K562 (cell line): ENCODE measurements at regions not wholly inside any gene's neighbourhood (a gene's known extent, or its start where the extent isn't known, plus 50 kb on each side); places are given as distances from the start of the nearest gene placed in this dataset.

Experiments
- ATAC-seq: fragments of 200-7000 bp; cut with Tn5 transposase; 3 replicates; pipeline ENCODE4 v1.9.1; 2020; ENCODE audit warnings: moderate library complexity
- BruUV-seq: library from RNA; stranded (reverse); fragments of 400-500 nt; replicated peaks from 2 replicates; lab custom pipeline; 2021; lab: Mats Ljungman, UMichigan
- CTCF ChIA-PET: fragments of 300-600 bp; formaldehyde crosslinking; extraction: SDS; loops from one replicate; lab custom pipeline; 2021; ENCODE audit warnings: low intra/inter-chr PET ratio; lab: Yijun Ruan, JAX
- POLR2A ChIA-PET: fragments of 300-600, 350-650 bp; sonication (Branson Sonifier 250); formaldehyde crosslinking; extraction: SDS; loops from one replicate; lab custom pipeline; 2021; ENCODE audit warnings: antibody characterized with exemption, inconsistent platforms; lab: Yijun Ruan, JAX
- DNase-seq, 4 experiments: peaks; one replicate each; pipeline versions ENCODE4 v3.0.0 to v3.0.0-alpha.2; 2011 to 2018; ENCODE audit warnings: low spot score in 3 of 4, mixed read lengths in 3 of 4; ENCODE audit errors: extremely low read depth in 1 of 4
- FAIRE-seq: peaks from 2 replicates; lab custom pipeline; 2011; peaks lifted over from hg19 to GRCh38; lab: Jason Lieb, UNC
- H2AFZ ChIP-seq: 2 replicates; pipeline ENCODE4 v1.6.0; 2011; ENCODE audit warnings: low read depth, low read length, control low read depth, inconsistent platforms
- H3K27ac ChIP-seq: fragments of 200-600 bp; 3 replicates; pipeline ENCODE4 v1.8.0; 2011; ENCODE audit warnings: low read depth, mild to moderate bottlenecking, control low read depth, inconsistent platforms, low read length, moderate library complexity, mixed read lengths; ENCODE audit errors: extremely low read depth
- H3K27me3 ChIP-seq, 2 experiments: fragments of 300-600 bp in 1 of 2; 2 replicates in 1 of 2; 3 replicates in 1 of 2; pipeline versions ENCODE4 v1.6.0 to v1.8.0; 2011; ENCODE audit warnings: inconsistent platforms in 2 of 2, low read length in 2 of 2, mild to moderate bottlenecking in 1 of 2, mixed read lengths in 1 of 2, moderate library complexity in 1 of 2; ENCODE audit not compliant: control insufficient read depth in 2 of 2, insufficient read depth in 2 of 2
- H3K36me3 ChIP-seq: fragments of 300-600 bp; 3 replicates; pipeline ENCODE4 v1.8.0; 2011; ENCODE audit warnings: mild to moderate bottlenecking, low read length, inconsistent platforms; ENCODE audit not compliant: control insufficient read depth, insufficient read depth
- H3K4me1 ChIP-seq, 2 experiments: fragments of 200-600 bp in 1 of 2; replicated peaks in 1 of 2; 2 replicates in 1 of 2; 3 replicates in 1 of 2; pipeline versions ENCODE4 v1.5.1 to v1.8.0; 2011; ENCODE audit warnings: inconsistent platforms in 2 of 2, low read length in 2 of 2, mild to moderate bottlenecking in 1 of 2, mixed read lengths in 1 of 2, moderate library complexity in 1 of 2; ENCODE audit not compliant: control insufficient read depth in 2 of 2, insufficient read depth in 2 of 2
- H3K4me2 ChIP-seq: 2 replicates; pipeline ENCODE4 v1.6.1; 2011; ENCODE audit warnings: low read length, control low read depth, inconsistent platforms, mixed read lengths; ENCODE audit not compliant: insufficient read depth
- H3K4me3 ChIP-seq: fragments of 200-600 bp; sonication (generic), shearing (Covaris generic); 2 replicates; pipeline ENCODE4 v1.5.1; 2016; ENCODE audit warnings: control low read depth, inconsistent platforms
- H3K79me2 ChIP-seq: fragments of 200-600 bp; 3 replicates; pipeline ENCODE4 v1.8.0; 2011; ENCODE audit warnings: low read length, inconsistent platforms; ENCODE audit not compliant: control insufficient read depth, insufficient read depth
- H3K9ac ChIP-seq, 2 experiments: 2 replicates each; pipeline versions ENCODE4 v1.6.0 to v1.6.1; 2011; ENCODE audit warnings: low read depth in 2 of 2, low read length in 2 of 2, control low read depth in 1 of 2, inconsistent platforms in 1 of 2, mild to moderate bottlenecking in 1 of 2, mixed read lengths in 1 of 2; ENCODE audit not compliant: insufficient read depth in 1 of 2
- H3K9me1 ChIP-seq: one replicate; pipeline ENCODE4 v1.6.0; 2011; ENCODE audit warnings: inconsistent platforms, mild to moderate bottlenecking, low read length, moderate library complexity; ENCODE audit not compliant: control insufficient read depth, insufficient read depth
- H3K9me3 ChIP-seq: replicated peaks from 2 replicates; pipeline ENCODE4 v1.5.1; 2011; ENCODE audit warnings: low read depth, low read length, inconsistent platforms; ENCODE audit not compliant: control insufficient read depth, insufficient read depth
- H4K20me1 ChIP-seq: replicated peaks from 2 replicates; pipeline ENCODE4 v1.6.1; 2011; ENCODE audit warnings: low read length, inconsistent platforms, mixed read lengths; ENCODE audit not compliant: control insufficient read depth, insufficient read depth
- CBX2 ChIP-seq: fragments of 200-600 bp; sonication (generic); IDR thresholded peaks from one replicate; pipeline ENCODE4 v1.6.1; 2012; ENCODE audit warnings: mild to moderate bottlenecking, low read length, inconsistent platforms; ENCODE audit not compliant: insufficient read depth, poor library complexity, severe bottlenecking
- NBN ChIP-seq: fragments of 450-650 bp; IDR thresholded peaks from 2 replicates; pipeline ENCODE4 v1.6.1; 2016; ENCODE audit warnings: low read depth, mild to moderate bottlenecking
- NR2C1 ChIP-seq, 2 experiments: fragments of 450-650 bp; IDR thresholded peaks; 2 replicates each; pipeline ENCODE4 v1.6.1; 2017; ENCODE audit warnings: mild to moderate bottlenecking in 2 of 2, antibody characterized with exemption in 1 of 2, inconsistent platforms in 1 of 2, missing compliant biosample characterization in 1 of 2, missing genetic modification characterization in 1 of 2
- RFX5 ChIP-seq: IDR thresholded peaks from 2 replicates; pipeline ENCODE4 v1.6.1; 2011; ENCODE audit warnings: low read depth, mild to moderate bottlenecking, improper control_type of control experiment, low read length
- SIN3B ChIP-seq: fragments of 450-650 bp; IDR thresholded peaks from 2 replicates; pipeline ENCODE4 v1.6.1; 2017; ENCODE audit warnings: low read depth, mild to moderate bottlenecking, moderate library complexity
- TAF9B ChIP-seq: fragments of 450-650 bp; IDR thresholded peaks from 2 replicates; pipeline ENCODE4 v1.6.1; 2018; ENCODE audit warnings: mild to moderate bottlenecking; ENCODE audit not compliant: partially characterized antibody
- ZKSCAN8 ChIP-seq: fragments of 200-800 bp; sonication (Bioruptor generic); IDR thresholded peaks from 2 replicates; pipeline ENCODE4 v1.6.1; 2016; ENCODE audit warnings: missing genetic modification characterization, missing compliant biosample characterization
- ZNF282 ChIP-seq: sonication (generic); formaldehyde crosslinking; IDR thresholded peaks from 2 replicates; pipeline ENCODE4 v1.8.1; 2023; ENCODE audit warnings: missing genetic modification reagents
- ZNF311 ChIP-seq: fragments of 250-450 bp; sonication (Bioruptor Pico); IDR thresholded peaks from 2 replicates; pipeline ENCODE4 v1.4.0; 2020; ENCODE audit warnings: mild to moderate bottlenecking, moderate library complexity
- ZNF507 ChIP-seq: conservative IDR thresholded peaks from 2 replicates; pipeline ENCODE4 v1.6.1; 2017; ENCODE audit warnings: missing genetic modification characterization, missing compliant biosample characterization
- ZNF717 ChIP-seq: fragments of 250-450 bp; sonication (Bioruptor Pico); IDR thresholded peaks from 2 replicates; pipeline ENCODE4 v1.5.0; 2021
- WGBS: fragments of 100-300 bp; shearing (Covaris generic); methylation state at CpG from one replicate; pipeline ENCODE4 v1.1.6; 2016; ENCODE audit warnings: low coverage, mixed read lengths; ENCODE audit not compliant: insufficient coverage; ENCODE audit errors: missing lambda C conversion rate; 5-methylcytosine and 5-hydroxymethylcytosine counted together
- in situ Hi-C: fragments of 300-500 bp; cut with MboI; formaldehyde crosslinking; loops from 4 replicates; pipeline ENCODE4 v1.15.0; 2018; ENCODE audit warnings: inconsistent platforms, mixed read lengths
- intact Hi-C: fragments of 100-400 bp; cut with micrococcal nuclease; formaldehyde crosslinking; loops from 2 replicates; pipeline ENCODE4 v1.14.2; 2022

DNA sequence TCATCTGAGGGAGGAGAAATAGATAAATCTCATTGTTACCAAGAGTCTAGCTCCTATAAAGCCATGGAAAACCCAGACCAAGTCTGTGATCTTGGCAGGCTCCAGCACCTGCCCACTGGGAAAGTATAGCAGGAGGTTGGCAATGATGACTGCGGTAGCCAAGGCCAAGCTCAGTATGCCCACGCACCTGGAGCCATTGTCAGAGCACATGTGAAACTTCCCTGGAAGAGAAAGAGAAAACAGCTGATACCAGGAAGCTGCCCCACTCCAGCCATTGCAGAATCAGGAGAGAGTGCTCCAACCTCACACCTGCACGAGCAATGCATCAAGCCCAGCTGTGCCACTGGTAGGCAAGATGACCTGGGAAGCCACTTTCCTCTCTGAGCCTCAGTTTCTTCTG lies 62.2 kb upstream of the HEPHL1 start:
- POLR2A ChIA-PET, result interaction anchor here (0.7 kb wide), 1 partner anchor 152 kb away, joined by 3 read pairs; no protein-coding TSS in a partner anchor
- Histone ChIP-seq H3K79me2 (no peaks in the 10 kb centered on the region), H3K27ac (no peak overlapping the region), H2AFZ (no peak overlapping the region)
- intact Hi-C loops, result no loop called here
- TF ChIP-seq NBN (no peak), ZNF507 (no peak), ZNF311 (CRISPR knock-in tag) (no peak), SIN3B (no peak), ZNF282 (CRISPR knock-in tag) (no peak), TAF9B (no peak)
- TF ChIP-seq, all 486 proteins: peak for 0
- CTCF ChIA-PET, result no interaction called here
- Histone ChIP-seq H3K4me2 (no peak overlapping the region), H3K27me3 (peaks cover 0 to 12% of the 10 kb centered on the region in 2 experiments; a peak in 2 of 5 replicates), H4K20me1 (no peaks in the 10 kb centered on the region), H3K4me1 (peaks cover 0 to 8% of the 10 kb centered on the region in 2 experiments; a peak in 2 of 5 replicates), H3K9me3 (no peaks in the 10 kb centered on the region; the same call in 1 of the 2 replicates), H3K4me3 (no peak overlapping the region), H3K9ac (no peak overlapping the region), H3K36me3 (no peaks in the 10 kb centered on the region), H3K9me1 (no peaks in the 10 kb centered on the region)
- no TSS peak for BruUV-seq
- in situ Hi-C loops, result no loop called here
- FAIRE-seq, result no peak
- no peak for DNase-seq
- ATAC-seq, result no peak
- 5% methylated on average over 3 of the region's 3 CpGs for WGBS

DNA sequence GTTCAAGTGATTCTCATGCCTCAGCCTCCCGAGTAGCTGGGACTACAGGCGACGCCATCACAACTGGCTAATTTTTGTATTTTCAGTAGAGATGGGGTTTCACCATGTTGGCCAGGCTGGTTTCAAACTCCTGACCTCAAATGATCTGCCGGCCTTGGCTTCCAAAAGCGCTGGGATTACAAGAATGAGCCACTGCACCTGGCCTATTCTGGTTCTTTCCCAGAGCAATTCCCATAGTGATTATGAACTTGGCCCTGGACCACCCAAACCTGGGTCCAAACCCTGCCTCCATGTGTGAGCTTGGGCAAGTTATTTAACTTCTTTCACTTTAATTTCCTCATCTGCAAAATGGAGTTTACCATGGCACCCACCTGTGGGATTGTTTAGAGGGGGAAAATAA lies 61.5 kb upstream of the HEPHL1 start:
- H3K9ac ChIP-seq, result no peak overlapping the region
- no peak overlapping the region for H2AFZ ChIP-seq
- DNase-seq, result no peak
- no peaks in the 10 kb centered on the region for H3K36me3 ChIP-seq
- in situ Hi-C loops, result no loop called here
- H3K27ac ChIP-seq, result no peak overlapping the region
- H3K9me3 ChIP-seq, result no peaks in the 10 kb centered on the region; the same call in 1 of the 2 replicates
- H4K20me1 ChIP-seq, result no peaks in the 10 kb centered on the region
- ATAC-seq, result no peak
- intact Hi-C loops, result no loop called here
- peaks cover 0 to 8% of the 10 kb centered on the region in 2 experiments; a peak in 2 of 5 replicates for H3K4me1 ChIP-seq
- H3K4me2 ChIP-seq, result no peak overlapping the region
- BruUV-seq, result no TSS peak
- no peak overlapping the region for H3K4me3 ChIP-seq
- WGBS, result 8% methylated on average over 5 of the region's 5 CpGs
- H3K9me1 ChIP-seq, result no peaks in the 10 kb centered on the region
- ChIA-PET CTCF (no interaction called here), POLR2A (no interaction called here)
- H3K27me3 ChIP-seq, result peaks cover 0 to 12% of the 10 kb centered on the region in 2 experiments; a peak in 2 of 5 replicates
- H3K79me2 ChIP-seq, result no peaks in the 10 kb centered on the region
- no peak for FAIRE-seq
- TF ChIP-seq ZNF717 (CRISPR knock-in tag) (no peak), CBX2 (no peak), ZKSCAN8 (CRISPR knock-in tag) (no peak), NR2C1 (IDR thresholded peaks at IDR 0.05) (no peak), NR2C1 (tag; IDR thresholded peaks at IDR 0.05) (no peak), RFX5 (no peak)
